HG03521 (cell line): ENCODE measurements at regions not wholly inside any gene's neighbourhood (a gene's known extent, or its start where the extent isn't known, plus 50 kb on each side); places are given as distances from the start of the nearest gene placed in this dataset.

Source experiments
- ATAC-seq: cut with Tn5 transposase; IDR thresholded peaks from one replicate; pipeline ENCODE4 v1.9.1; 2021; ENCODE audit warnings: mild to moderate bottlenecking, moderate library complexity; ENCODE audit not compliant: unreplicated experiment

DNA sequence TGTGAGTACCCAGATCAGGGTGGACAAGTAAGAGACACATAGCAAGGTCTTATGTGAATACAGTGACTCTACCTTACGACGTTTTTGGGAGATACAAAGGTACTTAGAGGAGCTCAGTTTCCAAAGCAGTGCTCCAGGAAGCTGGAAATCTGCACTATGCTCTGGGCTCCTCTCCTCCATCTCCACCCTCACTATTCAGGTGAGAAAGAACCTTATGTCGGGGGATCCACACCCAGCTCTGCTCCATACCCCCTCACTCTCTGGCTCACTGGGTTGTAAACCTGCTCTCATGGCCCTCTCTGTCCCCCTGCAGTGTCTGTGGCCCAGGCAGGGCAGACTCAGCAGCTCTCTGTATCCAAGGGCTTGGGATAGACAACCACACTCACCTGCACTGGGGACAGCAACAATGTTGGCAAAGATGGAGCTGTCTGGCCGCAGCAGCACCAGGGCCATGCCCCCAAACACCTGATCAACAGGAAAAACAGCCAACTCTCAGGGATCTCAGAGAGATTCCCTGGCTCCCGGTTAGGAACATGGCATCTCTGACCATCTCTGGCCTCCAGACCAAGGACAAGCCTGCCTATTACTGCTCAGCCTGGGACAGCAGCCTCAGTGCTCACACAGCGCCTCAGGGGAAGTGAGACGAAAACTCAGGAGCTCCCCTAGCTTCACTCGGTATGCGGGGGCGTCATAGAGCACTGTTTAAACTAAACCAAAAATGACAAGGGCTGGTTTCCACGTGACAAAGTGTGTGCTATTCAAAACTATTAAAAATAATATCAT is 60.9 kb upstream of the TOP3B start:
- no peak for ATAC-seq

DNA sequence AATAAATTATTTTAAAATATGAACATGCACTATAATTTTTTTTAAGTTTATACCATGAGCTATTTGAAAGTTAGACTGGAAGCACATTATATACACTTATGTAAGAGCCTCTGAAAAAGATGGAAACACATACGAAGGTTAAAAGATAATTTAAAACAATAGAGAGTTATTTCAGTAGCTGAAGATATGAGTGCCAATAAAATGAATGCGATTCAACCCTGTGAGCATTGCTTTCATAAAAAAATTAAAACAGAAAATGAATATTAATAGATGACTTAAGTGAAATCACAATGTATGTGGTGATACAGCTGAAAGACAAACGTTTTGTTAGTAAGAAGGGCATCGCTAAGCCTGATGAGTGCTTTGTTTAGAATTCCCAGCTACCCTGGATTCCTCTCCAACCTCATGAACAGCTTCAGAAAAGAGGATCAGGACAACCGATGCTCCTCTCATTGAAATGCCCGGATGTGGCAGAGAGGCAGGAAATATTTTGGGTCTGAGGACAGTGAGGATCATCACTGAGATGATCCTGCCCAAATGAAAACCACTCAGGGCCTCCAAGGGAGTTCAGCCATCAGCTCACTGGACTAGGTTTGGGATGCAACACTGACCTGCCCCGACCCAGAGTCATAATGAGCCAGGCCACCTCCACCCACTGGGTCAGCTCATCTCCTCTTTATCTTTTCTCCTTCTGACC is 60.2 kb upstream of the TOP3B start:
- no peak for ATAC-seq

DNA sequence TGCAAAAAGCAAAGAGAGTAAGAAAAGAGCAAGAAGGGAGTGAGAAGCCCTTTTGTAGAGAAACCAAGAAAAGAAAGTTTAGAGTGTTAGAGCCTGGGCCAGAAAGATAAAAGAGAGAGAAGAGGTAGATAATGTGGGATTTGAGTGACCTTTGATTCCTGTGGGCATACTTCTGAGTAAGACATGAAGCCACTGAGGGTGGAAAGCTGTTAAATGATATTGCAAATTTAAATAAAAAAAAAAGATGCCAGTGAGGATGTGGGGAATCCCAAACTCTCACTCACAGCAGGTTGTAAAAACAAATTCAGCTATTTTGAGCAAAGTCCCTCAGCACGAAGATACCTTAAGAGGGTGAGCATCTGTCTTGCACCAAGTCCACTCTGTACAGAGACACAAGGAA is 59.4 kb upstream of the TOP3B start:
- ATAC-seq = no peak

DNA sequence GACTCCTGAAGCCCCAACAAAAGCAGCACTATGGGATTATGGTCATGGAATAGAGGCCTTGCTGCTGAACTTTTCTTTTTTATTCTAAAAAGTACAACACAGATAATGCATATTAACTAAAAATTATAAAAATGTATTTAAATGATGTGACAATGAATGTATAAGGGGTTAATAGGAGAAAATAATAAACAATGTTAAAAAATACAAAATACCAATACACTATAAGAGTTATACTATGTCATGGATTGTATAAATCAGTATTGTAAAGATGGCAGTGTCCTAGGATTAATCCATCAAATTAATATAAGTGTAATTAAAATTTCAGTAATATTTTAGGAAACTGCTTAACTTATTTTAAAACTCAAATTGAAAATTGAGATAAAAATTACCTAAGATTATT is 58.3 kb upstream of the TOP3B start:
- ATAC-seq = no peak

DNA sequence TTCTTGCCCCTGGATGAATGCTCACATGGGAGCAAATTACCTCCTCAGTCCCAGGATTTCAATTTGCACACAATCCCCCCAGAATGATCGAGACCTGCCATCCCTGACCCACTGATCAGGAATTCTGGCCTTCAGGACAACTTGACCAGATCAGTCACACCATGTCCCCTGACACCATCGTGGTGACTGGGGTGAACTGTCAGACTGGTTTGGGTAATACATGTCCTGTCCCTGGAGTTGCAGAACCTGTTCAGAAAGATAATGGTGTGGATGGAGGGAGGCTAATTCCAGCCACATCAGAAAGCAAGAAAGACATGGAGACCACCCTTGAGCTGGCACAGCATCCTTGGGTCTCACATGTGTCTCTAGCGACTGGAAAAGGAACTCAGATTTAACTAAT is 57.9 kb upstream of the TOP3B start:
- no peak for ATAC-seq

DNA sequence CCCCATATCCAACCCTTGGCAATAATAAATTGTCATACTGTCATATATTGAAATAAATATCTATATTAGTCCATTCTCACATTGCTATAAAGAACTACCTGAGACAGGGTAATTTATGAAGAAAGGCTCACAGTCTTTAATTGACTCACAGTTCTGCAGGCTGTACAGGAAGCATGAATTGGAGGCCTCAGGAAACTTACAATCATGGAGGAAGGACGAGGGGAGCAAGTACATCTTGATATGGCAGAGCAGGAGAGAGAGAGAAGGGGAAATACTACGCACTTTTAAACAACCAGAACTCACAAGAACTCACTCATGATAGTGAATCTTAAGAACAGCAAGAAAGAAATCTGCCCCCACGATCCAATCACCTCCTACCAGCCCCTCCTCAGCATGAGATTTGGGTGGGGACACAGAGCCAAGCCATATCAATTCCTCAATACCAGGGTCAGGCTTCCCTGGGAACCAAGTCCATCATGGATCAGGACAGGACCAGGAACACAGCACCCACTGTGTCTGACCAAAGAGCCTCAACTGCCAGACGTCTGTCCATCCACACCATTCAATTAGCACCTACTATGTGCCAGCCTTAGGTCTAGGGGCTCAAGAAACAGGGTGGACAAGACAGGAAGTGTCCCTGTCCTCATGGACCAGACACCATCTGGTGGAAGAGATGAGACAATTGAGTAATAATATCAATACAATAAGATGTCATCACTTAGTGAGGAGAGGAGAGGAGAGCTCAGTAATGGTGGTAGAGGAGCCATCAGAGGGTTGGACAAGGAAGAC is 56.9 kb upstream of the TOP3B start:
- ATAC-seq = no peak

DNA sequence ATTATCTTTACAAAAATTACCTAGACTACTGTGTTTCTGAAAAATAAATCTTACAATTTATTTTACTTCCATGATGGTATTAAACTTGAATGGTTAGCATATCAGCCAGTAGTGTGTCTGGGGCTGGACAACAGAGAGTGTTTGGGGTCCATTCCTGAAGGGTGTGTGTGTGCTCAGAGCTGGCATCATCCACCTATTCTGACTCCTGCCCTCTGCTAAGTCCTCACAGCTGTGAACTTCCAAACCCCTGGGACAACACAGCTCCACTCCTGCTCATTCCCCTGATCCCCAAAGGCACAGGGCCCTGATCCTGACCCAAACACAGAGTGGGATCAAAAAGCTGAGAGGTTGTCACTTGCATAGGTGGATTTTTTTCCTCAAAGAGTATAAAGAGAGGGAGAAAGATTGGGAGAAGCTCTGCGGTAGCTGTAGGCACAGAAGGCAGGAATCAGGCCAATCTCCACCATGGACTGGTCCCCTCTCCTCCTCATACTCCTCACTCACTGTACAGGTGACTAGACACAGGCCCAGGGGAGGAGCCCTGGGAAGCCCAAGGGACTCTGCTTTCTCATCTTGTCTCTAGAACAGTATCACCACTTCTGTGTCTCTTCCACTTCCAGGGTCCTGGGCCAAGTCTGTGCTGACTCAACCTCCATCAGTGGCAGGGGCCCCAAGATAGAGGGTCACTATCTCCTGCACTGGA is 55.7 kb upstream of the TOP3B start:
- no peak for ATAC-seq

DNA sequence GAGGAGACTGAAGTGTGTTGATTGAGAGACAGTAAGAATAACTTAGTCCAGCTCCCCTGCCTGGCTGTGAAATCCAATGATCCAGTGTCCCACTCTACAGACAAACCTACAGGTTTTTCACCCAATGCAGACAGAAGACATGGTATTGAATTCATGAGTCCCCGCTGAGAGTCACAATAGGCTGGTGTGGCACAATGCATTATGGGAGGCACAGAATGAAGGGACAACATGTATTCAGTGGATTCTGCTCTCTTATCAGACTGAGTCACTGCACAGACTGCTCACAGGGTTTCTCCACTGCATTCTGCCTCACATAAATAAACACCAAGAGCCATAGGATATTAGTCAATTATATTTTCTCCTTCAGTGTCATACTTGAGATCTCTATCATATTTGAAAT is 55.2 kb upstream of the TOP3B start:
- no peak for ATAC-seq

DNA sequence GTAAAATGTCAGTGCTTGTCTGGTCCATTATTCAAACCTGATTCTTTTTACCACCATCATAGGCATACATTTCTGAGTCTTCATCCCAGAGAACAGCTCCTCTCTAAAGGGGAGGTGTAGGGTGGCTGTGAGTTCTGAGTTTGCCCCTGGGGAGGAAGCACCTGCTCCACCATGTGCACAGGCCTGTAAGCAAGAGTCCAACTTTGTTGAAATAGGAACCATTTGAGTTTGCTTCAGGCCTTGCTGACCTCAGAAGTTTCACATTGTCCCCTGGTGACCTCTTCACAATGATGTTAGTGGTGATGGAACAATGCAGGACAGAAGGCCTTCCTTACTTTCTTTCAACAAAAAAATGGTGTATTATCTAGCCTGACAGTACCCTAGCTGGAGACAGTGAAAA is 54.6 kb upstream of the TOP3B start:
- ATAC-seq = no peak

DNA sequence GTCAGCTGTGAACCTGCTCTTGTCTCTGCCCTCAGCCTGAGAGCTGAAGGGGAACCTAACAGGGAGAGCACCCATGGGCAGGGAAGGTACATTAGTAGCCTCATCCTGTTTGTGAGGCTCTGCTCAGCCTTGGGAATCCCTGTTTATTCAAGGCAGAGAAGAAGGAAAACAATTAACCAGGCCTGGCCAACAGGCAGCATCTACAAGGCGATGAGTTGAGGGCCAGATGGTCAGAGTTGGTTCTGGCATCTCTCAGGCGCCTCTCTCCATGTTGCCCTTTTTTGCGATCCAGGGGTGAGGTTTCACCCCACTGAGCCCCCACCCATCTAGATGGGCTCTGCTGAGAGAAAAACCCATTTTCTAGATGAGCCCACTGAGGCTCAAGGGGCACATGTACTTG is 54.0 kb upstream of the TOP3B start:
- ATAC-seq = no peak

DNA sequence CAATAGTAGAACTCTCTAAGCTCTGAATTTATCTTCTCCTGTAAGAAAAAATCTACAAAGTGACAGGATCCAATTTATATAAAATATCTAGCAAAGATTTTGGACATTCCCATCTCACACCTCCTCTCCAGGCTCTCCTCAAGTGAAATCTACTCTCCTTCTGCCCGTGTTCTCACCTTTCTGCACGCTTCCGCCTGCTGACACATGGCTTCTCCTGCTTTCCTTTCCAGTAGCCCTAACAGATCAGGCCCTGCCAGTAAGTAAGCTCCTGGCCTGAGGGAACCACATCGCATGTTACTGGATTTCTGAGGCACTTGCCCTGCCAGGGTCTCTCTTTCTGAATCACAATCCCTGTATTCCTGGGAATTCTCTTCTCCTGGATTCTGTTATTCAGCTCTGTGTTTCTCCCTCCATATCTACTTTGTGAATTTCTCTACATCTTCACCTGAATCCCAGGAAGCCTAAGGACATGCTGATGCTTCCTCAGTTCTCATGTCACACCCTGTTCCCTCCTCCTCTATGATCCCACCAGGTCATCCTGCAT is 53.3 kb upstream of the TOP3B start:
- no peak for ATAC-seq

DNA sequence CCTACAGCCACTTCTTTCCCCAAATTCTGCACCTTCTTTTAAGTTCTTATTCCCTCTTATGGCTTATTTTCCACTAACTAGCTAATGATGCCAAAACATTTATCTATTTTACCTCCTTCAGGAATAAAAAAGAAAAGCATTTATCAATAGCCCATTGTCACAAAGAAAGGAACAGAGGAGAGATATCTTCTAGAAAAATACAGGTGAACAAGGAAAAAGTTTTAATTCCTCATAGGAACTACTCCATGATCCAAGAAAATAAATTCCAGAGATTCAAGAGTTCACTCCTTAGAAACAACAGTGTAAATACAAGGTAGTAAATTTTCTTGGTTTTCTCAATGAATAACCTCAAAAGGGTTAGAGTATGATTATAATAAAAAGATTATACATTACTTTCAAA is 52.6 kb upstream of the TOP3B start:
- ATAC-seq = no peak

DNA sequence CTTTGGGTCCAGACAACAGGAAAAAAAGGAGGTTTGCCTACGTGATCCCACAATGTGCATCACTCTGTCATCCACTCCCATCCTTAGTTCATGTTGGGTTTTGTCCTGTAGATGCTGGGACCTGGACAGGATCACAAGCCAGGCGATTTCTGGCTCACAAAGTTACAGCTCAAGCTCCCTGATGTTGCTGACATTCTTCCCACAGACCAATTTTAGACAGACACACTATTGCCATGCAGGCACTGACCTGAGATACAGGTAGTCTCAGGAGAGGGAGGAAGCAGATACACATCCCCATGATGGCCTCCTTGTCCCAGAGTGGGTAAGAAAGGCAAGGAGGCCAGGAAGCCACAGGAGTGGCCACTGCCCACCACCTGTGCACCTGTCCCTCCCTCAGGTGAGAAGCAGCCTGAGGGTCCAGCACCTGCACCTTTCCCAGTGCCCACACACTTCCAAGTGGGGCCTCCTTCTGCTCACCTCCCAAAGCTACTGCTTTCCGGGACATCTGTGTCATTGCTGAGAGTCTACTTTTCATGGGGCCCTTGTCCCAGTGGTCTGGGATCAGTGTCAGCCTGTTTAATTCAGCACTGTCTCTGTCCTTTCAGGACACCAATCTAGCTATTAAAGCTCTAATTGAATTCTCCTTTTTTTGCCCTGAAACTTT is 52.0 kb upstream of the TOP3B start:
- no peak for ATAC-seq

DNA sequence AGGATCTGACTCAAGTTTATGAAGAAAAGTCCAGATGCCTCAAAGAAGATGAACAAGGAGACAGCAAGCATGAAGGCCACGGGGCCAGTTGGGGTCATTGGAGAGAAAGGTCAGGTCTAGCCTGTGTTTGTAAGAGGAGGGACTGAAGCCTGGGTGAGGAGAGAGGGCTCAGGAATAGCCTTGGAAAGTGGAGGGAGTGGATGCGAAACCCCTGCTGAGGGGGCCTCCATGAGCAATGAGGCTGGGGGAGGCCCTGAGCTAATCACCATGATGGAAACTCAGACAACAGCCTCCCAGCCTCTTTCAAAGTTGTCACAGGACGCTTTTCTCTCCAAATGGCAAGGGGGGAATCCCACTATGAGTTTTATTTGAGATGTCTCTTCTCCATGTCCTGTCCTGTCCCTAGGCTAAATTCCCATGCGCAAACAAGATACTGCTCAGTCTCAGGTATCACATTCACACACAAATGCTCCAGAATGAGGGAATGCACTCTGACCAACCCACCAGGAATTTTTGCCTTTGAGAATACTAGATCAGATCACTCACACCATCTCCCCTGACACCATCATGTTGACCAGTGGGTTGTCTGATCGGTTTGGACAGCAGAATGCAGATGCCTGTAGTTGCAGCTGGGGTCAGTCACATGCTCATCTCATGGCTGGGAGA is 51.3 kb upstream of the TOP3B start:
- ATAC-seq = no peak

DNA sequence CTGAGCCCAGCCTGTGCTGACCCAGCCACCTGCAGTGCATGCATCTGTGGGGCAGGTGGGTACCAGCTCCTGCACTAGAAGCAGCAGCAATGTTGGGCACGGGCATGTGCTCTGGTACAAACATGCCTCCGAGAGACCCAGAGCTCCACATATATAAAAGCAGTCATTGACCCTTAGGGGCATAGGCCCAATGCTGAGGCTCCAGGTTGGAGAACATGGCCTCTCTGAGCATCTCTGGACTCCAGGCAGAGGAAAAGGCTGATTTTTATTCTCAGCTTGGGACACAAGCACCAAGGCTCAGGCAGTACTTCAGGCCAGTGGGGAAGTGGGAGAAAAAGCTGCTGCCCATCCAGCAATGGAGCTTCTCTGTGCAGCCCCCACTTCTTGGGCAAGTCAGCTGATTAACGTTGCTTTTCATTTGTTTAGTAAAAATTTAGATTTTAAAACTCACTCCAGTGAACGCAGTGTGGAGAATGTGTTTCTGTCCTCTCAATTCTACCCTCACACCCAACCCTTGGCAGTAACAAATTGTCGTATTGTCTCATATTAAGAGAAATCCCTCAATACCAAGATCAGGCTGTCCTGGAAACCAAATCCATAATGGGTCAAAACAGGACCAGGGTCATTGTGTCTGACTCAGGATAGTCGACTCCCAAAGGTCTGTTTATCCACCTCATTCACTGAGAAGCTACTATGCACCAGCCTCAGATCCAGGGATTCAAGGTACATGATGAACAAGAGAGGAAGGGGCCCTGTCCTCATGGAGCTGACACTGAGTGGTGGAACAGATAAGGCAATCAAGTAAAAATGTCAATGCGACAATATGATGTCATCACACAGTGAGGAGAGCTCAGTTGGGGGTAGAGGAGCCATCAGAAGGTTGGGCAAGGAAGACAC is 50.6 kb upstream of the TOP3B start:
- no peak for ATAC-seq

DNA sequence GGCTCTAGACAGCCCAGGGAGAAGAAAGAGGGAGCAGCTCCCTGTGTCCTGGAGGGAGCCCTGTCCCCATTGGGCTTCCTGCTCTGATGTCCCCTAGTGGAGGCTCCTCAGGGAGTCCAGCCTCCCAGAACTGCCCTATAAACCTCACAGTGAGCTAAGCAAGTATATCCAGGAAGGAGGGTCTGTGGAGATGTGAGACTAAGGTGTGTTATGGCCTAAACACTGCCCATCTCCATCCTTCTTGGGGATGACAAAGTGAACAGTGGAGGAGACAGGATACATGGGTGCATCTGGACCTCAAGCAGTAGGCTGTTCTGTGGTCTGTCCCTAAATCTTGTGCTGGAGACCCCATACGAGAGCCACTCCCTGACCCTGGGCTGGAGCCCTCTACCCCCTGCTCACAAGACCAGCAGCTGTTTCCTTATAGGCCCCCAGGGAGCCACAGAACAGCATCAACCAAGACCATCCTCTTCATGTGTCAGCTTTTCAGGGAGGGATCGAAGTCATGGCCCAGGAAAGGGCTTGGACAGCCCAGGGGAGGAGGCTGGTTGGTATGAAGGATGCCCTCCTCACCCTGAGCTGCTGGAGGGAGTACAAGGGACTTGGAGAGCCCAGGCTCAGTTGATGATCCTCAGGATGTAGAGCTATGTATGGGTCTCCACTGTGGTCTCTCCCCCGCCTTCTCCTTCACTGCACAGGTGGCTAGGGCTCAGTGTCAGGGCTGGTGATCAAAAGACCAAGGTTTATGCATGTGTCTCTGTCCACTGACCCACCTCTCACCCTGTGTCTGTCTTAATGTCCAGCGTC is 49.7 kb upstream of the TOP3B start:
- no peak for ATAC-seq
